ENCODE measurements at regions not wholly inside any gene's neighbourhood (a gene's known extent, or its start where the extent isn't known, plus 50 kb on each side); places are given as distances from the start of the nearest gene placed in this dataset.

DNA sequence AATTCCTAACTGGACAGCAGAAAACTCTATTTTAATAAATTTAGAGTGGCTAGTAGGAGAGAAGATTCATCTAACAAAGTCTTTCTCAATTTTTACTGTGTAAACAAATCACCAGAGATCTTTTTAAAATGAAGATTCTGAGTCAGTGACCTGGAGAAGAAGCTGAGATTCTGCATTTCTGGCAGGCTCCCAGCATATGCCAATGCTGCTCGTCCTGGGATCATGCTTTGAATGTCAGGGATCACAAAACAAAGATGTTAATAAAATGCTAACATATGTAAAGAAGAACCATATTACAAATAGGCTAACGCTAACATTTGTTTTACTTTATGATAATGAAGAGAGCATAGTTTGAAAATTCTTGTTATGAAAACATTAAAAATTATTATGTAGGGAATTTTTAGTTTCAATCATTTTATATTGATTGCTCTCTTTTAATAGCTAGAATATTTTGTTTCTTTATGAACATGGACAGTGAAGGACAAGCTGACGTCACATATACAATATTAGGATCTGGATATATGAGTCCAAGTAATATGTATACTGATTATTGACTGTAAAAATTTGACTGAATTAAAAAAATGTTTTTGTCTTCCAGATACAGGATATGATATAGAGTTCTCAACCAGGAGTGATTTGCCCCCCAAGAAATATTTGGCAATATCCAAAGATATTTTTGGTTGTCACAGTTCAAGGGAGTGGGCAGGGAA, 160.8 kb upstream of the GPR149 start:
- Histone ChIP-seq H3K79me2 (replicated peaks; ENCODE audit: insufficient read depth, low read length) (no peaks in the 10 kb centered on the region), H3K9me2 (ENCODE audit: insufficient read depth, low read length) (no peaks in the 10 kb centered on the region), H3K4me2 (ENCODE audit: low read length) (no peak overlapping the region), H3K27me3 (ENCODE audit: insufficient read depth, low read depth, low read length) (no peaks in the 10 kb centered on the region), H3K4me3 (ENCODE audit: low read length) (no peak overlapping the region), H4K20me1 (ENCODE audit: insufficient read depth) (no peaks in the 10 kb centered on the region), H3F3A (ENCODE audit: insufficient read depth, low read length, poor library complexity, severe bottlenecking) (no peaks in the 10 kb centered on the region), H3K9me3 (ENCODE audit: low read length) (no peaks in the 10 kb centered on the region), H3K9ac (ENCODE audit: low read length) (no peak overlapping the region), H2AFZ (ENCODE audit: low read depth, low read length) (no peak overlapping the region), H3K36me3 (ENCODE audit: insufficient read depth, low read length) (no peaks in the 10 kb centered on the region), H3K27ac (ENCODE audit: low read length) (no peak overlapping the region)
- TF ChIP-seq, protein P1, sequence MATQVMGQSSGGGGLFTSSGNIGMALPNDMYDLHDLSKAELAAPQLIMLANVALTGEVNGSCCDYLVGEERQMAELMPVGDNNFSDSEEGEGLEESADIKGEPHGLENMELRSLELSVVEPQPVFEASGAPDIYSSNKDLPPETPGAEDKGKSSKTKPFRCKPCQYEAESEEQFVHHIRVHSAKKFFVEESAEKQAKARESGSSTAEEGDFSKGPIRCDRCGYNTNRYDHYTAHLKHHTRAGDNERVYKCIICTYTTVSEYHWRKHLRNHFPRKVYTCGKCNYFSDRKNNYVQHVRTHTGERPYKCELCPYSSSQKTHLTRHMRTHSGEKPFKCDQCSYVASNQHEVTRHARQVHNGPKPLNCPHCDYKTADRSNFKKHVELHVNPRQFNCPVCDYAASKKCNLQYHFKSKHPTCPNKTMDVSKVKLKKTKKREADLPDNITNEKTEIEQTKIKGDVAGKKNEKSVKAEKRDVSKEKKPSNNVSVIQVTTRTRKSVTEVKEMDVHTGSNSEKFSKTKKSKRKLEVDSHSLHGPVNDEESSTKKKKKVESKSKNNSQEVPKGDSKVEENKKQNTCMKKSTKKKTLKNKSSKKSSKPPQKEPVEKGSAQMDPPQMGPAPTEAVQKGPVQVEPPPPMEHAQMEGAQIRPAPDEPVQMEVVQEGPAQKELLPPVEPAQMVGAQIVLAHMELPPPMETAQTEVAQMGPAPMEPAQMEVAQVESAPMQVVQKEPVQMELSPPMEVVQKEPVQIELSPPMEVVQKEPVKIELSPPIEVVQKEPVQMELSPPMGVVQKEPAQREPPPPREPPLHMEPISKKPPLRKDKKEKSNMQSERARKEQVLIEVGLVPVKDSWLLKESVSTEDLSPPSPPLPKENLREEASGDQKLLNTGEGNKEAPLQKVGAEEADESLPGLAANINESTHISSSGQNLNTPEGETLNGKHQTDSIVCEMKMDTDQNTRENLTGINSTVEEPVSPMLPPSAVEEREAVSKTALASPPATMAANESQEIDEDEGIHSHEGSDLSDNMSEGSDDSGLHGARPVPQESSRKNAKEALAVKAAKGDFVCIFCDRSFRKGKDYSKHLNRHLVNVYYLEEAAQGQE (IDR thresholded peaks at IDR 0.05; ENCODE audit: borderline replicate concordance), result no peak
- no peak for TF ChIP-seq EP300 (conservative IDR thresholded peaks at IDR 0.05; ENCODE audit: poor library complexity, severe bottlenecking)
- no peak for TF ChIP-seq POLR2AphosphoS5 (IDR thresholded peaks at IDR 0.05)
- no peak for TF ChIP-seq MXI1 (conservative IDR thresholded peaks at IDR 0.05; ENCODE audit: poor library complexity, severe bottlenecking)
- TF ChIP-seq RAD21 (conservative IDR thresholded peaks at IDR 0.05), result no peak
- TF ChIP-seq TAF1 (IDR thresholded peaks at IDR 0.05; ENCODE audit: low read depth), result no peak
- TF ChIP-seq EZH2 (IDR thresholded peaks at IDR 0.05; ENCODE audit: borderline replicate concordance, insufficient read depth, low read length, poor library complexity, severe bottlenecking), result no peak
- TF ChIP-seq, protein P2, sequence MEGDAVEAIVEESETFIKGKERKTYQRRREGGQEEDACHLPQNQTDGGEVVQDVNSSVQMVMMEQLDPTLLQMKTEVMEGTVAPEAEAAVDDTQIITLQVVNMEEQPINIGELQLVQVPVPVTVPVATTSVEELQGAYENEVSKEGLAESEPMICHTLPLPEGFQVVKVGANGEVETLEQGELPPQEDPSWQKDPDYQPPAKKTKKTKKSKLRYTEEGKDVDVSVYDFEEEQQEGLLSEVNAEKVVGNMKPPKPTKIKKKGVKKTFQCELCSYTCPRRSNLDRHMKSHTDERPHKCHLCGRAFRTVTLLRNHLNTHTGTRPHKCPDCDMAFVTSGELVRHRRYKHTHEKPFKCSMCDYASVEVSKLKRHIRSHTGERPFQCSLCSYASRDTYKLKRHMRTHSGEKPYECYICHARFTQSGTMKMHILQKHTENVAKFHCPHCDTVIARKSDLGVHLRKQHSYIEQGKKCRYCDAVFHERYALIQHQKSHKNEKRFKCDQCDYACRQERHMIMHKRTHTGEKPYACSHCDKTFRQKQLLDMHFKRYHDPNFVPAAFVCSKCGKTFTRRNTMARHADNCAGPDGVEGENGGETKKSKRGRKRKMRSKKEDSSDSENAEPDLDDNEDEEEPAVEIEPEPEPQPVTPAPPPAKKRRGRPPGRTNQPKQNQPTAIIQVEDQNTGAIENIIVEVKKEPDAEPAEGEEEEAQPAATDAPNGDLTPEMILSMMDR (IDR thresholded peaks at IDR 0.05; ENCODE audit: poor library complexity, severe bottlenecking), result no peak
- TF ChIP-seq SMC3 (conservative IDR thresholded peaks at IDR 0.05; ENCODE audit: poor library complexity), result no peak

DNA sequence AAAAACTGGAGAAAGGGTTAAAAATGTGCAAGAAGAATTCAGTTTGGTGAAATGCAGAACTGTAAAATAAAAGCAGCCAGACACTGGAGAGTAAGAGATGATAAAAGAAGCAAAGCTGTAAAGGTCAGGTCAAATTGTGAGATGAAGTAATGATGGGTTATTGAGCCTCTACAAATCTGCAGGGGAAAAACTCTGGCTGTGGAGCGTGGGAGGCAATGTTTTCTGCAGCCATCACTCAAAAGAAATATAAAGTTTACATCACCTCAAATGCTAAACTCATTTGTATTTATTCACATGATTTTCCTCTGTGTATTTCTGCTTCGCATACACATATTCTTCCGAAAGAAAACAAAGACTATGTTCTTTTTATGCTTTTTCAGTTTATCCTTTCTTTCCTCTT, 158.8 kb upstream of the GPR149 start:
- no peaks in the 10 kb centered on the region for H3K36me3 ChIP-seq (ENCODE audit: insufficient read depth, low read length)
- H3K27me3 ChIP-seq (ENCODE audit: insufficient read depth, low read depth, low read length), result no peaks in the 10 kb centered on the region
- no peaks in the 10 kb centered on the region for H4K20me1 ChIP-seq (ENCODE audit: insufficient read depth)
- H3K9me3 ChIP-seq (ENCODE audit: low read length), result no peaks in the 10 kb centered on the region
- H3K4me3 ChIP-seq (ENCODE audit: low read length), result no peak overlapping the region
- TF ChIP-seq EP300 (conservative IDR thresholded peaks at IDR 0.05; ENCODE audit: poor library complexity, severe bottlenecking) (no peak), MXI1 (conservative IDR thresholded peaks at IDR 0.05; ENCODE audit: poor library complexity, severe bottlenecking) (no peak), EZH2 (IDR thresholded peaks at IDR 0.05; ENCODE audit: borderline replicate concordance, insufficient read depth, low read length, poor library complexity, severe bottlenecking) (no peak), SMC3 (conservative IDR thresholded peaks at IDR 0.05; ENCODE audit: poor library complexity) (no peak)
- no peaks in the 10 kb centered on the region for H3F3A ChIP-seq (ENCODE audit: insufficient read depth, low read length, poor library complexity, severe bottlenecking)
- H3K9ac ChIP-seq (ENCODE audit: low read length), result no peak overlapping the region
- H2AFZ ChIP-seq (ENCODE audit: low read depth, low read length), result no peak overlapping the region
- H3K79me2 ChIP-seq (replicated peaks; ENCODE audit: insufficient read depth, low read length), result no peaks in the 10 kb centered on the region
- H3K27ac ChIP-seq (ENCODE audit: low read length), result no peak overlapping the region
- H3K9me2 ChIP-seq (ENCODE audit: insufficient read depth, low read length), result no peaks in the 10 kb centered on the region
- H3K4me2 ChIP-seq (ENCODE audit: low read length), result no peak overlapping the region

All from neural cell (in vitro differentiated cells).